NCI-H774 (cell line): ENCODE measurements at regions not wholly inside any gene's neighbourhood (a gene's known extent, or its start where the extent isn't known, plus 50 kb on each side); places are given as distances from the start of the nearest gene placed in this dataset.

Source experiments
- DNase-seq: peaks from one replicate; lab custom pipeline; 2025; lab: John Stamatoyannopoulos, UW

DNA sequence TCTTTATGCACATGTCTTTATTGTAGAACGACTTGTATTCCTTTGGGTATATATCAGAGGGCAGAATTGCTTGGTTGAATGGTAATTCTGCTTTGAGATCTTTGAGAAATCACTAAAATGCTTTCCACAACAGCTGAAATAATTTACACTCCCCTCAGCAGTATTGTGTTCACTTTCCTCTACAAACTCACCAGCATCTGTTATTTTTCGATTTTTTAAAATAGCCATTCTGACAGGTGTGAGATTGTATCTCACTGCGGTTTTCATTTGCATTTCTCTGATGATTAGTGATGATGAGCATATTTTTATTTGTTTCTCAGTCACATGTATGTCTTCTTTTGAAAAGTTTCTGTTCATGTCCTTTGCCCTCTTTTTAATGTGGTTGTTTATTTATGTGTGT is 459.8 kb downstream of the PABPC4L start:
- no peak for DNase-seq

DNA sequence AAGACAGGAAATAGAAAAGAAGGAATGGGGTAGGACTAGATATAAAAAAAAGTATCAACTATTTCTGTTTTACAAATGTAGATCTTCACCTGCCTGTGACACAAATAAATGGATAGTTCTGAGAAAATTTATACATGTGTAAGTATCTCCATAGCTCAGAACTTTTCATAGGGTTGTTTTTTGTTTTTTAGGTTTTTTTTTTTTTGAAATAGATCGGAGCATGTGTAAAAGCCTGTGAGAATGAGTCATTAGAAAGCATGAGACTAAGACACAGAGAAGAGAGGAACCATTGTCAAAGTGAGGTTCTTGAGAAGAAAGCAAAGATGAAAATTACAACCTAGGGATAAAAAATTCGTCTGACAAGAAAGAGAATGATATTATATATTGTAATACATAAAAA is 481.6 kb downstream of the PABPC4L start:
- DNase-seq: no peak

DNA sequence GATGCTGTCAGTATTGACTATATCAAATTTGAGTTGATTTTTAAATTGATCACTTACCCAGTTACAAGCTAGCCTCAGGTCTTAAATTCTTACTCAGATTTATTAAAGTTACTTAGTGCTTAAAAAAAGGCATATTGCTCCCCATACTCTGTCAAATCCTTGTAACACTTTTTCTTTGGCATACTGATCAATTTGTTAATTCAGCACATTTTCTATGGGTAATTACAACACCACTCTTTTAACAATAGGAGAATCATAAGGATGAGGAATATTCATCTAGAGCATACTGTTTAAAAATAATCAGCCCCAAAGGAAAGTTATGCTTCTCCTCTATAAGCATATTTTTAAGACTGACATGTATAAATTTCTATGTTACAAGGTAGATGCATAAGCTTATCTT is 482.5 kb downstream of the PABPC4L start:
- no peak for DNase-seq

DNA sequence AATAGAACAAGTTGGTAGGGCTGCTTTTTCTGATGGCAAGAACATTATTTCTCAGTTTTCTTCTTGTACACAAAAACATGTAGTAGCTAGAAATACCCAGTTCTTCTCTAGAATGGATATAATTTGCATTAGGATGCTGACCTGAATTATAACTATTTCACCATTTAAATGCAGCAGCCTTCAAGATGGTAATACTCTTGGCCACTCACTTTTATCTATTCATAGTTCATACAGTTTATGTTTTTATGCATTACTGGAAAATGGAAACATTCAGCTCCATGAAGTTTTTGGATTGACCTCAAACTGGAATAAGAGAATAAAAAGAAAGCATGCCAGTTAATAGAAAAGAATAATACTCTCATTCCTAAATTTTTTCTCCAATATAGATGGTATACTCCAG is 487.4 kb downstream of the PABPC4L start:
- no peak for DNase-seq

DNA sequence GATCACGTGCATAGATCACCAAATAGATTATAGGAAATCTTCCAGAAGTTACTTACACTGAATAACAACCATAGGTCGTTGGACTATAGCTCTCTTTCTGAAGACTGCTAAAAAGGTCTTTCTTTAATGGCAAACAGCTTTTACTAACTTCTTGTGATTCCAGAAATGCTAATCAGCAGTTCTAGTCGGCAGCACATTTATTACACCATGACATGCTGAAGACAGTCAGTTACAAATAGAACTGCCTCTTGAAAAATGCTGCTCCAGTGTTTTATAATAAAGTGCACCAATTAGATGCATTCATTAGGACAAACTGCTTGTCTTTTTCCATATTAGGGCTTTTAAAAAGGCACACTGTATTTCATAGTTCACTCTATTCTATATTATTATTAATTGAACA is 488.2 kb downstream of the PABPC4L start:
- DNase-seq: no peak

DNA sequence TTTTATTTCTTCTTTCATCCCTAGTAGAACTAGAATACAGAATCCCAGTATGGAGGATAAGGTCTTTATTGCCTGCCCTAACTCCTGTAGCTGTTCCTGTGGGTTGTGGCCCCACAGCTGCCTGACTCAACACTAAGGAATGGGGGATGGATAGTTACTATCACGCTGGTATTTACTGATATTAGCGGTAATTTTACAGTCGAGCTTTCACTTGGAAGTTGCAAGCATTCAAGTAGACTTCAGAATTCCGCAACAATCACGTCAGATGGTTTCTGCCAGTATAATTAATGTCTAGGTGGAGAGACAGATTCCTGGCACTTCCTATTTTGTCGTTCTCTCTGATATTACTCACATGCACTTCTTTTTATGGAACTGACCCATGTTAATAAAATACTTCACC is 489.8 kb downstream of the PABPC4L start:
- DNase-seq: no peak

DNA sequence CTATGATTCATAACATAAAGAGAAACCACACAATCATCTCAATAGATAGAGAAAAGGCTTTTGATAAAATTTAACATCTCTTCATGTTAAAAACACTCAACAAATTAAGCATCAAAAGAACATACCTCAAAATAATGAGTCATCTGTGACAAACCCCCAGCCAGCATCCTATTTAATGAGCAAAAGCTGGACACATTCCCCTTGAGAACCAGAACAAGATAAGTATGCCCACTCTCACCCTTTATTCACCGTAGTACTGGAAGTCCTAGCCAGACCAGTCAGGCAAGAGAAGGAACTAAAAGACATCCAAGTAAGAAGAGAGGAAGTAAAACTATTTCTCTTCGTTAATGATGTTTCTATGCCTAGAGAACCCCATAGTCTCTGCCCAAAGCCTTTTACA is 507.2 kb downstream of the PABPC4L start:
- no peak for DNase-seq

DNA sequence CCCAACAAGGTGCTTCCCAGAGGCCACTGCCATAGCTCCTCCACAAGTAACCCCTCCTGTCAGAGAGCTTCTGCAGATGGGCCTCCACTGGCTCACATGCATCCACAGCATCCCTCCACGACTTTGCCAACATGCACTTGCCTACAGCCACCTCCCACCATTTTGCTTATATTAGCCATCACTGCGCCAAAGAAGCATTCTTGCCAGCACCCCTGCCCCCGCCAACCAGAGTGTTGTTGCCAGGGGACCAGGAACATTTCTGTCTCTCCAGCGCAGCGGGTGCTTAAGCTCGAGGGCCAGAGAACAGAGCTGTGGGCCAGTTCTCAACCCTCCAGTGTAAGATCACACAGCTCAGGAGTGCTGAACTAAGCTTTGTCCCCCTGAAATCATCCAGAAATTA is 517.6 kb downstream of the PABPC4L start:
- no peak for DNase-seq

DNA sequence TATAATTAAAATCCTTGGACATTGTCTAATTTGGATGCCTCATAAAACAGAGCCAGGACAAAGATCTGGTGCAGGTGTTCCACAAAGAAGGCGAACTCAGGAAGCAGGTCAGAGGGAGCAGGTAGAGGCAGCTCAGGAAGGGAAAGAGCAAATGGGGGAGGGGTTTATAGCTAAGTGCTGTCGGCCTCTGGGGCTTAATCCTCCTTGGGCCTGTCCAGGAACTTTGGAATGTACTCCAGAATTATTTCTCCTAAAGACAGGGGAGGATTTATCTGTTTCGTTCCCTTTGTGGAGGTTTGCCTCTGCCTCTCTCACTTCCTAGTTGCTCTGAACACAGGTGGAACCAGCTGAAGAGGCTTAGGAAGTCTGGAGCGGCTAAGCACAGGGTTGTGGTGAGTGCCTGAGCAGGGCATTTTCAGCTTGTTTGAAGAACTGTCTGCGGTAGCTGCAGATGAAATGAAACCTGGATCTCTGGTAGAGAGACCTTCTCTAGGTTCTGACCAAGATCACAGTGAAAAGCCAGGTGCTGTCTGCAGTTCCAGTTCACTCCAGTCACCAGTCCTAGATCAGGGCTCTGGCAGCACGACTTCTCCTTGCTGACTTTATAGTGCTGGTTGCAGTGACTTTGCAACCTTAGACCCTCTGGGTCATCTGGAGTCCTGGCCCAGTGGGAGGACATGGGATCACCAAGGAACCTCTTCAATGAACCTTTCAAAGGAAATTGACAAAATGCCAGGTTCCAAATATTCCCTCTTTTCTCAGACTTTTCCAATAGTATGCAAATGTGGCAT is 519.2 kb downstream of the PCDH10 start:
- DNase-seq: peak; percentile 17

DNA sequence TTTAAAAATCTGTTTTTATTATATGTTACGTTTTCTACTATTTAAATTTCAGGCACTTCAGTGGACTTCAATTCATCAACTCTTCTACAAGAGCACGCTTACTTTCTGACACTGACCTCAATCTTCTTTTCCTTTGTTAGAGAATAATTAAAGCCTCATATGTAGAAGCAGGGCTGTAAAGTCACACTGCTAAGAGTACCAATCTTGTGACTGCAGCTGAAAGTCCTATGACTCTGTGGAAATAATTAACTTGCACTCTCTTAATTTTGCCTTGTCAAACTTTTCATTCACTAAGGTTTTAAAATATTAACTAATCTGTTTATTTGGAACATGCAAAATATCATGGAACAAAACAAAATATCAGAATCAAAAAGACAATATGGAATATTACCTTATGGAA is 498.1 kb downstream of the PCDH10 start:
- DNase-seq: no peak

DNA sequence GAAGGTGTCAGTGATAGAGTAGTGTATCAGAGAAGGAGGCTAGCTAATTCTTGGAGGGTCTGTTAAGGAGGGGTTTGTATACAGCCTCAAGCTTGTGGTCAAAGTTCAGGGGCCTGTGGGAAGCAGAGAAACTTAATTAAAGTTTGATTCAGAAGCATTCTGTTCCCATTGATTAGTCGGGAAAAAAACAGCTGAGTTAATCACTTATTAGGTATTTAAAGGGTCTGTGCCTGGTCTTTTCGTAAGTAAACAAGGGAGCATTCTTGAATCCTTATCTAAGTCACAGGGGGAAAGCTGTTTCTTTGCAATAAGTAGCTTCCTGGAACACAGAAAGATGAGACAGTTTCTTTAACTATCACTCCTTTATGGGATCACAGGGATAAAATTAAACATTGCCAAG is 492.1 kb downstream of the PCDH10 start:
- no peak for DNase-seq

DNA sequence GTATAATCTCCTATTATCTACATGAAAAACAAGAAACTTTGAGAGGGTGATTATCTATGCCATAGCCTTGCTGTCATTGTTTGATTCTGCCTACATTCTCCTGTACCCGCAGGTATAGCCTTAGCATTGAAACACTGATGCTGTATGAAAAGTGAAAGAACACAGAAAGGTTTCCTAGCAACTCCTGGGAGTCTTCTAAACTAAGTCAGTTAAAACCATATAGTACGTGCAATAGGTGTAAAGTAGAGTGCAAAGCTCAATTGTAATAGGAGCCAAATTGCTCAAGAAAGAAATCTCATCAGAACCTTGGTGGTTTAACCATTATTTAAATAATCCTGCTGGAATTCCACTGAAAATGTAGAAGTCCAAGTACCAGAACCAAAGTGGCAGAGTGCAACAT is 489.7 kb downstream of the PCDH10 start:
- DNase-seq: no peak

DNA sequence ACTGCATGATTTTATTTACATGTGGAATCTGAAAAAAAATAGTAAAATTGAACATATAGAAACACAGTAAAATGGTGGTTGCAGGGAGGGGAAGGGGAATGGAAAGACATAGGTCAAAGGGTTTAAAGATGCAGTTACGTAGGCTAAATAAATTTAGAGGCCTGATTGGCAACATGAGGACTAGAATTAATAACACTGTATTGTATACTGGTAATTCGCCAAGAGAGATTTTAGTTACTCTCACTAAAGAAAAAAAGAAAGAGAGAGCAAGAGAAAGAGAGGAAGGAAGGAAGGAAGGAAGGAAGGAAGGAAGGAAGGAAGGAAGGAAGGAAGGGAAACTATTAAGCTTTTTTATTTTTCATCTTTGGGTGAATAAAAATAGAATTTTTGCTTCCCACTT is 488.1 kb downstream of the PCDH10 start:
- no peak for DNase-seq

DNA sequence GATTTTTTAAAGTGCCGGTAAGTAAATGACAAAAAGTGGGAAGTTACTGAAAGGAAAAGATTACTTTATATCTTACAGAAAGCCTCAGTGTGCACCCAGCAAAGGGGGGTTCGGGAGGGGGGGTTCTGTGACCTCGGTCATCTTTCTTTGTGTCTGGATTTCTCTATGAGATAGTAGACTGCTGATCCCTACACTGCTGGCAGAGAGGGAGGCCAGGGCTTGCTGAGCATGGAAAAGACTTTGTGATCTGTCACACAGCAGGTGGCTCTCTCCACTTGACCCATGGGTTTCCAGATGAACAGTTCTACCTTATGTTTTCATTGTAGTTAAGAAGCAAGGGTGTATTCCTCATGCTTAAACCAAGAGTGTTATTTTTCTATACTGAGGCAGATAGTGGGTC is 475.6 kb downstream of the PCDH10 start:
- DNase-seq: no peak

DNA sequence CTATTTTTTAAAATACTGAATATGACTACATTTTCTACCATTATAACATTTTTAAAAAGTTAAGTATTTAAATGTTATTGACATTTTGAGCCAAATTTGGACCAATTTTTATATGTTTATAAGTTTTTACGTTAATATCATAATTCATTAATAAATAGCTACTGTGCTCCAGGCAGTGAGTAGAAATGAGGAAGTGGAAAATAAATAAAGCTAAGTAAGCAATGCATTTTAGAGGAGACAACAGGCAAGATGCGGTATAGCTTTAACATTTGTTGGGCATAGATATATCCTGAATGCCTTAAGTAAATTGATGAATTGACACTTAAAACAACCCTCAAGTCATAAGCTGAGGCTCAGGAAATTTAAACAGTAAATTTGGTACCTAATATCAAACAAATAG is 474.8 kb downstream of the PCDH10 start:
- no peak for DNase-seq

DNA sequence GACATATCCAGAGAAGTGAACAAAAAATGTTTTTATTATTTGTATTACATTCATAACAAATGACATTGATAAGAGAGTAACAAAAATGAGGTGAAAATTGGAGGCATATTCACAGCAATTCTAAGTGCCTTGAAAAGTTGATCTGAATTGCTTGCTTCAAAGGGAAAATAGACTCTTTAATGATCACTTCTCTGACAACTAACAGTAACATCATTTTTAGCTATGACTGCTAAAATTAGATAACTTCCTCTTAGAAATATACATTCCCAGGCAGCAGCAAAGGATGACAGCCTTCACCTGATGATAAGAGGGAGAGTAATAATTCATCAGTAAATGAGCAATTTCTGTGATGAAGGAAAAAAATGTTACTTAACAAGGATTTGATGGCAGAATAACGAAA is 472.5 kb downstream of the PCDH10 start:
- DNase-seq: no peak

DNA sequence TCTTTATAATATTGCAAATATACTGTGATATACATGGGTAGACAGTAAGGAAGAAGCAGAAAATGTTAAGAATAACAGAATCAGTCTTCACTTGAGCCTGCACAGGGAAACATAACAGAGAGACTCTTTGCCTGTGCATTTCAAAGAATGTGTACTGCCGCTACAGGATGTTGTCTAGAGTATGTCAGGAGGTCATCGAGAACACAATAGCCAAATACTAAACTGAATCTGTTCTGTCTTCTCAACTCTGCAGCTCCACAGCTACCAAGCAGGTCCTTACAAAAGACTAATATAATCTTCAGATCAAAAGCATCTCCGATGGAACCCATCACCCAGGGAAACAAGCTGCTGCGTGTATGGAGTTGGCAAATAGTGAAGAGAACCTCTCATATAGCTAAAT is 471.5 kb downstream of the PCDH10 start:
- no peak for DNase-seq

DNA sequence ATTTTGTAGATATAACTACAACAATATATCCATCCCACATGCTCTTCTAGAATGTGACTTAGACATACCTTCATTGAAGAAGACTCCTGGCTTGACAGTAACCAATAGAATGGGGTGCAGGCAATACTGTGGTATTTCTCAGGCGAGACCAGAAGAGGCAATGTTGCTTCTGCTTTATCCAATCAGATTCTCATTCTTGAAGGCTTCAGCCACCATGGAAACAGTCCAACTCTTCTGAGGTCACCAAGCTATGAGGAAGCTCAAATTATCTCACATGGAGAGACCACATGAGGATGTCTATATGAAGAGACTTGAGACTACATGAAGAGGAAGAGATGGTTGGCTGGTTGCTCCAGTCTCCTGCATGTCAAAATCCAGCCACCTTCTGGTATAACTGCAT is 469.9 kb downstream of the PCDH10 start:
- DNase-seq: no peak

DNA sequence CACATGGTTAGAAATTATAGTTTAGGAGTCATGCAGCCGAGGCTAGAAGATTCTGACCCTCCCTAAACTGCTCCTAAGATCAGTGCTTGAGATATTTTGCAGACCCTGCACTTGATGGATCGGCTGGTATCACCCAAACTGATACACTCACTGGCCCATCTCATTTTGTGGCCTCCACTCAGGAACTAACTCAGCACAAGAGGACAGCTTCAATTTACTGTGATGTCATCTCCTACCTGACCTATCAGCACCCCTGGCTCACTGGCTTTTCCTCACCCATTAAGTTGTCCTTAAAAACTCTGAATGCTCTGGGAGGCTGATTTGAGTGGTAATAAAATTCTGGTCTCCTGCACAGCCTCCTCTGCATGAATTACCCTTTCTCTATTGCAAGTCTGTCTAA is 450.9 kb downstream of the PCDH10 start:
- DNase-seq: no peak

DNA sequence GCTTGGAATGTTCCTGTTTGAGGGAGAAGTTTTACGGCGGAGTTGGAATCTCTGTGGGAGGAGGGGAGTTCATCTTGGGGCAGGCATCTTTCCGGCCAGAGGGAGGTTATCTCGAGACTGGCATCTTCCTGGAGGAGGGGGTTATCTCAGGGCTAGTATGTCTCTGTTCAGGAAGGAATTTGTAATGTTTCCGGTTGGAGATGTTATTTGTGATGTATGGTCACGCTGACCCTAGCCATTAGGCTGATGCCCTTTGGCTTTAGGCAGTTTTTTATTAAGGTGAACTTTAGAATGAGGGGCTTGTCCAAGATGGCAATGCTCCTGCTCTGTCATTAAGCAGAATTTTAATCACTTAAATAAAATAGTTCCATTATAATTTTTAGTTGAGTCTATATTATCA is 449.7 kb downstream of the PCDH10 start:
- DNase-seq: no peak

DNA sequence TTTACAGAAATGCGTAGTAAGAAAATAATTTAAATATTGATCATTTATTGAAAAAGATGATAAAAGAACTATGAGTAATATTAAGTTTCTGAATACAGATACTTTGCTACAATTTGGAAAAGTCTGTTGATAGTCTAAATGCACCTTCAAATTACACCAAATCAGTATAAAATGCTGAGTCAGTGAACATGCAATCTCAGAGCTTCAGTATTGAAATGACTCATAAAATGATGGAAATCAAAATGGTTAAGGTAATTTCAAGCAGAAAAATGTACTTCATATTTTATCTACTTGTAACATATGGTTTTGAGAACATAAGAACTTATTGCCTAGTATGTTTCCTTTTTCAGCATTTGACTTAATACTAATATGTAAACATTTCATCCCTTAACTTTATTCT is 448.2 kb downstream of the PCDH10 start:
- DNase-seq: no peak

DNA sequence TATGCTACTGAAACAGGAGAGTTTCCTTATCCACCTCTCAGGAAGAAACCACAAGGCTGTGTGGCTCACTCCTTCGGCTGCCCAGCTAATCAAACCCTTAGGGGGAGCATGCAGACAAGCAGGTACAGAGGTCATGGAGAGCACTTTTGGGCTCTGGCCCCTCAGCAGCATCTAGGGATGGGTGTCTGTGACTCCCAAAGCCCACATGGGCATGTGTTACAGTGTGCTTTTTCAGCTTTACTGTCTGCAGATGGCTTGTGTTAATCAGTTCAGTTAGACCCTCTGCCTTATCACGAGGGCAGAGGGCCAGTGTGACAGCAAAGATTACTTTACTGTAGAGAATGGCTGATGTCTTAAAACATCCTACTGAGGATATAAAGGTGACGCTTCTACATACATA is 447.4 kb downstream of the PCDH10 start:
- no peak for DNase-seq

DNA sequence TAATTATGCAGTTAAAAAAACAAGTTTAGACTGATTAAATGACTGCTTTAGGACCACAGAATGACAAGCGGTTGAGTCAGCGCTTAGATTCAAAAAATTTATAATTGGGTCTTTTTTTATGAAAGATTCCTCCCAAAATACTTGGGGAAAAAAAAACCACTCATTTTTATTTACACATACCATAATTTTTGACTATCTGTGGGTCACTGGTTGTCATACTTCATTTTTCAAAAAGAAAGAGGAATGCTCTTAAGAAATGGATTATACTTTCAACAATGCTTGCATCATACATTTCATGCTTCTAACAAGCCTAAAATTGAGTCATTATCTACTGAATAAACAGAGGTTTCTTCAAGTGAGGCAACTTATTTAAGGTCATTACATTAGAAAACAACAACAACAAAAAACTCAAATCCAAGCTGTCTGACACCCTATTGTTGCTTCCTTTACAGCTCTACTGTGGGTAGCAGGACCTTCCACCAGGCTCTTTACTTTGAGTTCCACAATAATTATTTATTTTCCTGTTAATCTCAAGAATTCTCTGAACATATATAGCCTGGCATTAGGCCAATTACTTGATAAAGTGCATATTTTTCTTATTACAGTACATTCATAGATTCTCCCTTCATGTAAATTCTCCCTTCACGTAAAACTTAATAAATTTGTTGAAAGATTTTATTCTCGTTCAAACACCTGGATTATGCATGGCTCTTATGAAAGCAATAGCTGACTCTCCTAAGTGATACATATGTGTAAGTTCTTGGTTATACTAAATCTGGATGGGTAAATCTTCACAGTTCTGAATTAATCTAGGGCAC is 445.5 kb downstream of the PCDH10 start:
- no peak for DNase-seq

DNA sequence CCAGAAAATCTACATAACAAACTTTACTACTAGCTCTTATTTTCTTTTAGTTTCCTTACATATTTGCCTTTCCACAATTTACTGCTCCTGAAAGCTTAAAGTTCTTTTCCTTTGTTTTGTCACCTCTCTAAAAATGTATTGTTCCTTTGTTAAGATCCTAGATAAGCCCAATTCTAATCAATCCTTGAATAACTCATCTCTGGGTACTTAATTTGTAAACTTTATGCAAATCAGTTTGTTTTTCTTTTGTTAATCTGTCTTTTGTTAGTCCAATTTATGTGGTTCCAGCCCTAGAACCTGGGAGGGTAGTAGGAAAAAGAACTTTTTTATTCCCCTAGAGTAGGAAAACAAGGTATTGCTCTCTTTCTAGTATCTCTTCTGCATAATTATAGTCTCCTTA is 444.7 kb downstream of the PCDH10 start:
- DNase-seq: no peak
